Hematopoietic multipotent progenitor cell treated with erythropoietin and hydrocortisone succinate and interleukin-3 and kit ligand, for 6 days (in vitro differentiated cells): ENCODE measurements at regions not wholly inside any gene's neighbourhood (a gene's known extent, or its start where the extent isn't known, plus 50 kb on each side); places are given as distances from the start of the nearest gene placed in this dataset.

Source experiments
- DNase-seq: peaks from one replicate; pipeline ENCODE4 v3.0.0-alpha.2; 2015

- DNase-seq, result no peak
These were observed 260.5 kb downstream of the CCDC85A start for GRCh38 chr2:56444339-56444738.

GRCh38 chr2:56448403-56449001 lies 264.7 kb downstream of the CCDC85A start:
- no peak for DNase-seq

GRCh38 chr2:56449002-56449431 lies 265.2 kb downstream of the CCDC85A start:
- no peak for DNase-seq

DNA sequence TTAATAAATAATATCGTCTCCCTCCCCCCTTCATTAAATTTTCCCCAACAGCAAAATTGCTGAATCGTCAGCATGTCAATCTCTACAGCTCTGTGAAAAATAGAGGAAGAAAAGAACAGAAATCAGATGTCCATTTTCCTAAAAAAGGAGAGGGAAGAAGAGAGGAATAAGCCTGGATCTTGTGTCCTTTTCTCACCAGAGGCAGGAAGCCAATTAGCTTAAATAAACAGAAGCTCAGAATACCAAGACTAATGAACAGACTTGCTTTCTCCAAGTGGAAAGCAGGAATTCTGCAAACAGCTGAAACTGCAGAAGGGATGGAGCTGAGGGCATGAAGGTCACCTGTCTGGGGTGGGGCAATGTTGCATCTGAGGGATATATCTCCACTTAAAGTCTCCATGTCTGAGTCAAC lies 265.7 kb downstream of the CCDC85A start:
- no peak for DNase-seq

DNA sequence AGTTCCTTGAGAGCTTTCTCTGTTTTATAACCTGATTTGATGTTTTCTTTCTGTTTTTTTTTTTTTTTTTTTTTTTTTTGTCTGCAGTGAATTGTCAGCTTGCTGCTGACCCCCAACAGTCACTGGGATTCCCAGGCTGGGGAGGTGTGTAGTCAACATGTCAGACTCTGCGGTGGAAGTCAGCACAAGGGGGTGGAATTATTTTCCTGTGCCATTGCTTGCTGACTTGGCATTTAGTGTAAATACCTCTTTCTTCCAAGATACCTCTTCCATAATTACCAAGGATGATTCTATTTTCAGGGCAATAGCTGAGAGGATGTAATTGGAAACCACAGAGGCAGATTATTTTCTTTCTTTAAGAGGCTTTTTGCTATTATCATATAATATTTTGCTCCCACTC lies 266.3 kb downstream of the CCDC85A start:
- DNase-seq, result no peak

- no peak for DNase-seq
These were observed 267.0 kb downstream of the CCDC85A start for GRCh38 chr2:56450772-56451171.

DNA sequence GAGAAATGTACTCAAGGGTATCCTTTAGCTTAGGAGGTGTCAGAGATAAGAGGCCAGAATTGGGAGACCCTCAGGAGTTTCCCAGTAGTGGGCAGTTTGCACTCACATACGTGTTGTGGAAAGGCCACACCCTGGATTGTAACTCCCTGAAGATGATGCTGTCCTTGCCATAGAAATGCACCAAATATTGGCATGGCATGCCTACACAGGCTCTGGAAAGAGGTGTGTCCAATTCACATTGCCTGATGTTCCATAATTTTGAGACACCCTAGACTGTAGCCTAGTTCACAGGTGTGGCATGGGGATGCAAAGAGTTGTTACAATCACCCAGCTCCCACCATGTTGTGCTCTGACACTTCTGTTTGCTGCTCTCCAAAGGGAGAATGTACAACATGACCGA lies 271.9 kb downstream of the CCDC85A start:
- no peak for DNase-seq

DNA sequence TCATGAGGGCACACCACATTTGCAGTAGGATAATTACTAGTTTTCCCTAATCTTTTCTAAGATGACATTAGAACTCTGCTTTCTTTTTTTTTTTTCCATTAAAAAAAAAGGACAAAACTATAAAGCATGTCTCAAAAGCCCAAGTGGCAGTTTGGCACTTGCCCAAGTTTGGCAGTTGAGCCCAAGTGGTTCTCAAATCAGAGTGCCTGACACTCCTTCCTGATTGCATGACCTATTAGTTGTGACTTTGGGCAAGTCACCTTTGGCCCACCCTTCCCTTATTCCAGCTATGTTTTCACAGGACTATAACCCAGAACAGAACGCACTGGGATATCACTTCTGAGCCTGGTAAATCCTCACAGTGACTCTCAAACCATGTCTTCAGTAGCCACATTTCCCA lies 273.0 kb downstream of the CCDC85A start:
- DNase-seq, result no peak

- no peak for DNase-seq
These were observed 276.7 kb downstream of the CCDC85A start for GRCh38 chr2:56460508-56460907.

GRCh38 chr2:56464066-56464465 lies 280.3 kb downstream of the CCDC85A start:
- no peak for DNase-seq

DNA sequence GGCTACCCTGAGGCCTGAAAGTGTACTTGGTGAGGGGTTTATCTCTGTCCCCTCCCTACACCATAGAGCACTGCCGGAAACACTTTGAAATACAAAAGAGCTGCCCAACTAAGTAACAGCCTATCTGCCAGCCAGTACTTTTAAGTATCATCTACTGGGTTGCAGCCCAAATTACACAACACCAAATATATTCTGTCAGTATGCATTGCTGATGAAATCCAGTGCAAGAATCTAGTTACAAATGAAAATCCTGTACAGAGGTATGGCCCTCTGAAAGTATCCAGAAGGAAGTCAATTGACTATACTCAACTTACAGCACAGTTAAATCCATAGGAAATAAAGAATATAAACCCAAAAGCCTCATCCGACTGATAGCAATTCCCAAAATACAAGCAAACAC lies 280.8 kb downstream of the CCDC85A start:
- DNase-seq, result no peak

- DNase-seq, result no peak
These were observed 281.7 kb downstream of the CCDC85A start for GRCh38 chr2:56465491-56465890.

- DNase-seq, result no peak
These were observed 289.7 kb downstream of the CCDC85A start for GRCh38 chr2:56473524-56473923.

GRCh38 chr2:56474412-56475158 lies 290.8 kb downstream of the CCDC85A start:
- DNase-seq, result no peak

- no peak for DNase-seq
These were observed 291.4 kb downstream of the CCDC85A start for GRCh38 chr2:56475191-56475590.

DNA sequence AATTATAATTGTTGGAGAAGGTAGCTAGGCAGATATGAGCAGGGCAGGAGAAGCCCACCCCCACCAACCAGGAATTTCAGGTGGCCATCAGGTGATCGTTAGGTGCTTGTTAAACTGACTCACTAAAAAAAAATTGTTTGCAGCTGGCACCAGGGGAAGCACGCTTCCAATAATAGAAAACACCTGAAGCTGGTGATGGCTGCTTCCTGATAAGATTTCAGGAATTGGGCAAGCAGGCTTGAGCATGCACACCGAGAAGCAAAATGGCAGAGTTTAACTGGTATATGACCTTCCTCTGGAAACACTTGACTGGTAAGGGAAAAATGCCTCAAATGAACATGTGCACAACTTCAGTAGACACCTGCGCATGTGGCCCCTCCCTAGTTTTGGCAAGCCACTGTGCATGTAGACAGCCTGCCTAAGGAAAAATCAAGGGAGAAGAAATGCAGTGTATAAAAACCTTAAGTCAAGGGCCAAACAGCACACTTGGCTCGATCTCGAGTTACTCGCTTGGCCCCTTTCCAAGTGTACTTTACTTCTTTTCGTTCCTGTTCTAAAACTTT lies 292.8 kb downstream of the CCDC85A start:
- DNase-seq, result no peak

GRCh38 chr2:56478027-56478426 lies 294.2 kb downstream of the CCDC85A start:
- no peak for DNase-seq

- no peak for DNase-seq
These were observed 299.3 kb downstream of the CCDC85A start for GRCh38 chr2:56483081-56483480.

DNA sequence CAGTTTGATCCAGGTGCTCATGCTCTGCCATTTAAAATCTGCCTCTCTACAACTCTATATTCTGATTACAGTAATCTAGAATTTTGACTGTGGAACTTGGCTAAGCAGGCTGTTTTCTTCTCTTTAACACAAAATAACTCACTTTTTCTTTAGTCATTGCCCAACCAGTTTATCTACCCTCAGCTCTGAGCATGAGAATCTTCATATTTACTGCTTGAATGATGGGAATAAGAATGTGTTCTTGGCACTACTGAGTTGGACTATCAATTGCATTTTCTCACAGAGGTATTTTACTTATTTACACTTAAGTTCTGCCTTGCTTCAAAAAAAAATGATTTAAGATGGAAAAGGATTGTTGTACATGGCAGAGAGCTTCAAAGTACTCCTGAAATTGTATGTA lies 301.1 kb downstream of the CCDC85A start:
- DNase-seq, result no peak

DNA sequence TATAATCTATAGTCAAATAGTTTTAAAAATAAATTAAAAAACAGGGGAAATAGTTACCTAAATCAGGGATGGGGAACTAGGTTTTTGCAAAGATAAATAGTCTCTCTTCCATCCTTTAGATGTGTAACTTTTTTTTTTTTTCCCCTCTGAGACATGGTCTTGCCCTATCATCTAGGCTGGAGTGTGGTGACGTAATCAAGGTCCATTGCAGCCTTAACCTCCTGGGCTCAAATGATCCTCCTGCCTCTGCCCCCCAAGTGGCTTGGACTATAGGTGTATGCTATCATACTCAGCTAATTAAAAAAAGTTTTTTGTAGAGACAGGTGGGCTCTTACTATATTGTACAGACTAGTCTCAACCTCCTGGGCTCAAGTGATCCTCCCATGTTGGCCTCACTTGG lies 316.5 kb downstream of the CCDC85A start:
- DNase-seq, result no peak

DNA sequence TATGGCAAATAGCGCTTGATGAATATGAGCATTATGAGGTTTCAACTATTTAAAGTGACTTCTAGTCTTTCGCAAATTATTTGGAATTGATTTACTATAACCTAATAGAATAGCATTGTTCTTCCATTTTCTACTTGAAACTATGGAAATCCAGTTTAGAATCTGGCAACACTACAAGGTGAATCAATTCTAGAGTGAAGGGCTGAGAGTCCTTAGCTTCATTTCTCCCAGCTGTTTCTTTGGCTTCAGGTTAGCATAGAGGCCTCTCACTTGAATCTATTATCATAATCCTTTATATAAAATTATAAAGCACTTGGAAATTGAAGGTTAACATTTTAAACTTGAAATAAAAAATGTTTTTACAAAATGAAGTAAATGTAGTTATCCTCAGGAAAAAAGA lies 318.8 kb downstream of the CCDC85A start:
- no peak for DNase-seq

GRCh38 chr2:56505885-56506284 lies 322.1 kb downstream of the CCDC85A start:
- DNase-seq, result peak; percentile 1

DNA sequence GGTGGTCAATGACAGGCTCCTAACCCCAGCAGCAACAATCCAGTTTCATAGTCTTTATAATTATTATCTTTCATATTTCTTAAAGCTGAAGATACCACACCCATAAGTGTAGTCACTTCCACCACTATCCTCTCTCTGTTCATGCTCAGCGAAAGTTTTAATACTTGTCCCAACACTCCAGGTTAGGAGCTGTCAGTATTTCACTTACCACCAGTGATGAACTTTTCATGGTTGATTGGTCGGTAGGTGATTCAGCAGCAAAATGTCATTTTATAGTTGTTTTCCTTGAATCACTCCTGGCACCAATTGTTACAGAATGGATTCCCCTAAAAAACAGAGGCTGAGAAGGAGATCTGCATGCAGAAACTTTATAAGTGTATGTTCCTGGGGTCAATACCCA lies 324.9 kb downstream of the CCDC85A start:
- DNase-seq, result no peak

DNA sequence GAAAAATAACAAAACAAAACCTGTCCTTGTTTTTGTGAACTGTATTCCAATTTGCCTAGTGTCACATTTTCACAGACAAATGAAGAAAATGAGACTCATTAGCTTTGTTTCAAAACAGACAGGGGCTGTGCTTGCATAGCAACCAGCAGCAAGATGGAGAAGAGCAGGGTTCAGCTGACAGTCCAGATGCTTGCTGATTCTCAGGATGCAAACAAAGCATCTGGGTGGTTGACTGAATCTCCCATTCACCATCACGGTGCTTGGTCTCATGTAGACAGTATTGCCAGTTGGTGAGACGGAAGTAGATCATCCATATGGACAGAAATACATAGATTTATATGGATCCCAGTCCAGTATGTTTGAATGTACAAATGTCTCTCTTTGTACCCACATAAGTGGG lies 326.8 kb downstream of the CCDC85A start:
- DNase-seq, result no peak

- no peak for DNase-seq
These were observed 331.6 kb downstream of the CCDC85A start for GRCh38 chr2:56515399-56515798.
